ENCODE measurements at regions not wholly inside any gene's neighbourhood (a gene's known extent, or its start where the extent isn't known, plus 50 kb on each side); places are given as distances from the start of the nearest gene placed in this dataset.

- TF ChIP-seq CTCF (IDR thresholded peaks at IDR 0.05) (no peak), POLR2A (IDR thresholded peaks at IDR 0.05) (no peak)
Measured at GRCh38 chr11:134938212-134938611, 526.2 kb upstream of the B3GAT1 start.

All from prostate gland (tissue), 2 donors.